Erythroblast (primary cell): ENCODE measurements at regions not wholly inside any gene's neighbourhood (a gene's known extent, or its start where the extent isn't known, plus 50 kb on each side); places are given as distances from the start of the nearest gene placed in this dataset.

Experiments used
- GATA1 ChIP-seq: IDR thresholded peaks from 2 replicates; pipeline ENCODE4 v1.6.1; 2011; ENCODE audit warnings: low read depth, mild to moderate bottlenecking, control low read depth, low read length, moderate library complexity
- POLR2A ChIP-seq: IDR thresholded peaks from 2 replicates; pipeline ENCODE4 v1.6.1; 2011; ENCODE audit warnings: mild to moderate bottlenecking, low read length

DNA sequence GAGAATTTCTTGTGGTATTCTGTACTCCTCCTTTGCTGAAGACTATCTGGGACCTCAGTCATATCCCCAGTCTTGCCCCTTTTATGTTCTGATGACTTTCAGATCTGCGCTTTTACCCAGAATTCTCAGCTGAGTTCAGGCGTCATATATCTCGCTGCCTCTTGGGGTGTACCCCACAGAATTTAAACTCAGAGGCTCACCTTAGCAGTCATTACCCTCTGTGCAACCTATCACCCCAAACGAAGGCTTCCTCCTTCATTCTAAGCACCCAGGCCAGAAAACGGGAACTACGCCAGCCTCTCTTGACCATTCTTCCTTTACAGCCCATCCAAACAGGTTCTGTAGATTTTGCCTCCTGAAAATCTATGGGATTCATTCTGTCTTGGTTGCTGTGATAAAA, 574.8 kb upstream of the C16orf82 start:
- no peak for TF ChIP-seq POLR2A
- no peak for TF ChIP-seq GATA1
